ENCODE measurements at regions not wholly inside any gene's neighbourhood (a gene's known extent, or its start where the extent isn't known, plus 50 kb on each side); places are given as distances from the start of the nearest gene placed in this dataset.
"Not testable (repeated sequence)": the region's sequence is repeated elsewhere in the genome, so short reads cannot be mapped to it uniquely, and the experiment has no call there.

GRCh38 chr11:103739074-103739796 lies 297.2 kb upstream of the DDI1 start:
- TF ChIP-seq ISL1 (CRISPR knock-in tag; IDR thresholded peaks at IDR 0.05); ZC3H10 (CRISPR knock-in tag; IDR thresholded peaks at IDR 0.05); TSHZ2 (CRISPR knock-in tag; IDR thresholded peaks at IDR 0.05); ZFP30 (CRISPR knock-in tag; IDR thresholded peaks at IDR 0.05); CSRNP3 (CRISPR knock-in tag; IDR thresholded peaks at IDR 0.05); CSDC2 (CRISPR knock-in tag; IDR thresholded peaks at IDR 0.05); PATZ1 (CRISPR knock-in tag; IDR thresholded peaks at IDR 0.05; ENCODE audit: borderline replicate concordance): not testable (repeated sequence)
